ENCODE measurements at regions not wholly inside any gene's neighbourhood (a gene's known extent, or its start where the extent isn't known, plus 50 kb on each side); places are given as distances from the start of the nearest gene placed in this dataset.

DNA sequence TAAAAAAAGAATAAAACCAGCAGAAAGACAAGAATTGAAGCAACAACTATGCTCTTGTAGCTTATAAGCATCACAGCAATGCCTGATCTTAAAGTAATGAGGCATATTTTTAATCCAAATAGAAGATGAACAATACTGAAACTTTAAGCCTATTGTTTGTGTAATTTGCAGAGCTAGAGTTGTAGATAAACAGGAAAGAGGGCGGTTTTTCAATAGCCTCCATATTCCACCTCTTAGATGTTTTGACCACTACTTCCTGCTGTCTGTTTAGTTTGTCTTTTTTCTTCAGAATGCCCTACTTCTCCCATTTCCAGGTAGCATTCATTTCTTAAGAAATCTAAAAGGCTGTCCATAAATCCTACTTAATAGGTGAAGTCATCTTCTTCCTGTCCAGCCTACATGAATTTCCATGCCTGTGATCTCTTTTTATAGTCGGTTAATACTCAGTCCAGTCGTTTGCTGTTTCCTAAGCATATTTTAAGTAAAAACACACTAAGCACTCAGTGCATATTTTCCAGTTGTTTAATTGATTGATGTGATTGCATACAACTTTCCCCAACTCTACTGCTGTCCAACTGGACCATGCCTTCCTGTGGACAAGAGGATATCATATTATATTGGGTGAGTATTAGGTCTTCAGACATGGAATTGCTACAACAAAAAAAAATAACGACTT is 308.1 kb downstream of the TFEC start:
- no peak overlapping the region for H3K27ac ChIP-seq (ENCODE audit: low read length)
- no peaks in the 10 kb centered on the region for H3K9me3 ChIP-seq (replicated peaks; ENCODE audit: insufficient read depth, low read length)
- no peaks in the 10 kb centered on the region for H3K4me1 ChIP-seq (ENCODE audit: low read length)
- H4K20me1 ChIP-seq (ENCODE audit: insufficient read depth, low read length) = no peaks in the 10 kb centered on the region
- no peaks in the 10 kb centered on the region for H3K9me2 ChIP-seq (replicated peaks; ENCODE audit: insufficient read depth, low read length)
- TF ChIP-seq EZH2phosphoT487 (IDR thresholded peaks at IDR 0.05; ENCODE audit: low read length) (no peak), EZH2 (optimal IDR thresholded peaks at IDR 0.05; ENCODE audit: low read depth, low read length) (no peak)
- TF ChIP-seq, protein P1, sequence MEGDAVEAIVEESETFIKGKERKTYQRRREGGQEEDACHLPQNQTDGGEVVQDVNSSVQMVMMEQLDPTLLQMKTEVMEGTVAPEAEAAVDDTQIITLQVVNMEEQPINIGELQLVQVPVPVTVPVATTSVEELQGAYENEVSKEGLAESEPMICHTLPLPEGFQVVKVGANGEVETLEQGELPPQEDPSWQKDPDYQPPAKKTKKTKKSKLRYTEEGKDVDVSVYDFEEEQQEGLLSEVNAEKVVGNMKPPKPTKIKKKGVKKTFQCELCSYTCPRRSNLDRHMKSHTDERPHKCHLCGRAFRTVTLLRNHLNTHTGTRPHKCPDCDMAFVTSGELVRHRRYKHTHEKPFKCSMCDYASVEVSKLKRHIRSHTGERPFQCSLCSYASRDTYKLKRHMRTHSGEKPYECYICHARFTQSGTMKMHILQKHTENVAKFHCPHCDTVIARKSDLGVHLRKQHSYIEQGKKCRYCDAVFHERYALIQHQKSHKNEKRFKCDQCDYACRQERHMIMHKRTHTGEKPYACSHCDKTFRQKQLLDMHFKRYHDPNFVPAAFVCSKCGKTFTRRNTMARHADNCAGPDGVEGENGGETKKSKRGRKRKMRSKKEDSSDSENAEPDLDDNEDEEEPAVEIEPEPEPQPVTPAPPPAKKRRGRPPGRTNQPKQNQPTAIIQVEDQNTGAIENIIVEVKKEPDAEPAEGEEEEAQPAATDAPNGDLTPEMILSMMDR (IDR thresholded peaks at IDR 0.05; ENCODE audit: low read length) = no peak
- no peaks in the 10 kb centered on the region for H3F3A ChIP-seq (ENCODE audit: insufficient read depth, low read length)
- no peak overlapping the region for H2AFZ ChIP-seq (ENCODE audit: low read length)
- H3K36me3 ChIP-seq (replicated peaks; ENCODE audit: insufficient read depth, low read length) = no peaks in the 10 kb centered on the region
- no peak overlapping the region for H3K4me3 ChIP-seq (ENCODE audit: low read length)
- no peak overlapping the region for H3K4me2 ChIP-seq (ENCODE audit: low read depth, low read length)
- DNase-seq = no peak
- no peak overlapping the region for H3K9ac ChIP-seq (ENCODE audit: low read length)
- no peaks in the 10 kb centered on the region for H3K27me3 ChIP-seq (replicated peaks; ENCODE audit: insufficient read depth, low read length)
- H3K79me2 ChIP-seq (ENCODE audit: low read length) = no peaks in the 10 kb centered on the region

DNA sequence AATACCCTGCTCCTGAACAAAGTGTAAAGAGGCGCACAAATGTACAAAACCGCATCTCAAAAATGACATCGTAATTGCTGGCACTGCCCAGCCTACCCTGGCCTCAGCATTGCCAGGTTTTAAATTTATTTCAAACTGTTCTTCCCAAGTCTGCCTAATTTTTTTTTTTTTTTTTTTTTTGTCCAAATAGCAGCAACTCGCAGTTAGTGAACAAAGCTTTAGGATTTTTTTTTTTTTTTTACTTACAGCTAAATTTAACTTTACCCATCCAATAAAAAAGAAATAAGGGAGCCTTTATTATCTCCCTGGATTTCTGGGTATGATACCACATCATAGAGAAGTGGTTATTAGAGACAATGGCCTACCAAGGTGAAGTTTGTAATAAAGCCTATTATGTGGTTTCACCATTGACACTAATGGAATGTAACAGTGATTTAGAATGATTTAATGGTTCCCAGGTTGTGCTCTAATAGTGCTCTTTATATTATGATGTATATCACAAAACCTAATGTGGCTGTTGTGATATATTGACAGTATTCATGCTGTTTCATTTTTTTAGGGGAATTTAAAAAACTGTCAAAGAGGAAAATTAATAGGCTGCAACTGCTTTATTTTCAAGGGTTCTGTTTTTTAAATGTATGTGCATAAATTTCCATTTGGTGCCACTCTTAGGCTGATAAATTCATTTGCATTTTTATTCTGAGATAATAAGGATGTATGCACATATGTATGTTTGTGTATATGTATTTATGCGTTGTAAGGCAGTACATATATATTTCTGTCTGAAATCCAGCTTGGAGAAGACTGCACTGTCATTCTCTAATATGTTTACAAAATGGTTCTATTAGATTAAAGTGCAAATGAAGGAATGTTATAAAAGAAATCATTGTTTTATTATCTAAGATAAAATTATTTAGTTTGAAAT is 309.0 kb downstream of the TFEC start:
- no peak overlapping the region for H3K4me2 ChIP-seq (ENCODE audit: low read depth, low read length)
- H3K27me3 ChIP-seq (replicated peaks; ENCODE audit: insufficient read depth, low read length) = no peaks in the 10 kb centered on the region
- H3K79me2 ChIP-seq (ENCODE audit: low read length) = no peaks in the 10 kb centered on the region
- H3K9ac ChIP-seq (ENCODE audit: low read length) = no peak overlapping the region
- no peaks in the 10 kb centered on the region for H3K36me3 ChIP-seq (replicated peaks; ENCODE audit: insufficient read depth, low read length)
- H3K9me3 ChIP-seq (replicated peaks; ENCODE audit: insufficient read depth, low read length) = no peaks in the 10 kb centered on the region
- H4K20me1 ChIP-seq (ENCODE audit: insufficient read depth, low read length) = no peaks in the 10 kb centered on the region
- no peak overlapping the region for H2AFZ ChIP-seq (ENCODE audit: low read length)
- TF ChIP-seq EZH2phosphoT487 (IDR thresholded peaks at IDR 0.05; ENCODE audit: low read length) = no peak
- TF ChIP-seq, protein P1 (IDR thresholded peaks at IDR 0.05; ENCODE audit: low read length) = no peak
- no peak for TF ChIP-seq EZH2 (optimal IDR thresholded peaks at IDR 0.05; ENCODE audit: low read depth, low read length)
- H3K9me2 ChIP-seq (replicated peaks; ENCODE audit: insufficient read depth, low read length) = no peaks in the 10 kb centered on the region
- no peak overlapping the region for H3K27ac ChIP-seq (ENCODE audit: low read length)
- H3F3A ChIP-seq (ENCODE audit: insufficient read depth, low read length) = no peaks in the 10 kb centered on the region
- no peak for DNase-seq
- no peaks in the 10 kb centered on the region for H3K4me1 ChIP-seq (ENCODE audit: low read length)
- H3K4me3 ChIP-seq (ENCODE audit: low read length) = no peak overlapping the region

DNA sequence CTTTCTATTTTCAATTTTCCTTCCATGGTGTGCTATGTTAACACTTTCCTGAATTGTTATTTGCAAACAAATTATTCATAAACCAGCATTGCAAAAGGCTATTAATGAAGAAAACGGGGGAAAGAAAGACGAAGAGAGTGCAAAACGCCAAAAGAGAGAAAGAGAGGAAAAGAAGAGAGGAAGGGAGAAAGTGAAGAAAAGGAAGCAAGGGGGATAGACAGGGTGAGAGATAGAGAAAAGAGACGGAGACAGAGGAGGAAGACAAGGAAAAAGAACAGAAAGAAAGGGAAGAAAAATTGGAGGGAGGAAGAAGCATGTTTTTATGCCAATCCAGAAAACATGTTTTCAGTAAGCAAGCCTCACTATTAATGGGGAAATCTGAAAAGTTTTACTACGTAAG is 310.6 kb downstream of the TFEC start:
- no peak overlapping the region for H3K4me3 ChIP-seq (ENCODE audit: low read length)
- no peaks in the 10 kb centered on the region for H4K20me1 ChIP-seq (ENCODE audit: insufficient read depth, low read length)
- no peak overlapping the region for H3K9ac ChIP-seq (ENCODE audit: low read length)
- no peaks in the 10 kb centered on the region for H3K4me1 ChIP-seq (ENCODE audit: low read length)
- DNase-seq = no peak
- no peaks in the 10 kb centered on the region for H3K9me3 ChIP-seq (replicated peaks; ENCODE audit: insufficient read depth, low read length)
- H3K4me2 ChIP-seq (ENCODE audit: low read depth, low read length) = no peak overlapping the region
- H3K9me2 ChIP-seq (replicated peaks; ENCODE audit: insufficient read depth, low read length) = no peaks in the 10 kb centered on the region
- no peaks in the 10 kb centered on the region for H3K79me2 ChIP-seq (ENCODE audit: low read length)
- H3F3A ChIP-seq (ENCODE audit: insufficient read depth, low read length) = no peaks in the 10 kb centered on the region
- no peak for TF ChIP-seq EZH2 (optimal IDR thresholded peaks at IDR 0.05; ENCODE audit: low read depth, low read length)
- TF ChIP-seq, protein P1 (IDR thresholded peaks at IDR 0.05; ENCODE audit: low read length) = no peak
- no peaks in the 10 kb centered on the region for H3K36me3 ChIP-seq (replicated peaks; ENCODE audit: insufficient read depth, low read length)
- no peak overlapping the region for H3K27ac ChIP-seq (ENCODE audit: low read length)
- H2AFZ ChIP-seq (ENCODE audit: low read length) = no peak overlapping the region
- no peaks in the 10 kb centered on the region for H3K27me3 ChIP-seq (replicated peaks; ENCODE audit: insufficient read depth, low read length)
